ENCODE measurements at regions not wholly inside any gene's neighbourhood (a gene's known extent, or its start where the extent isn't known, plus 50 kb on each side); places are given as distances from the start of the nearest gene placed in this dataset.

DNA sequence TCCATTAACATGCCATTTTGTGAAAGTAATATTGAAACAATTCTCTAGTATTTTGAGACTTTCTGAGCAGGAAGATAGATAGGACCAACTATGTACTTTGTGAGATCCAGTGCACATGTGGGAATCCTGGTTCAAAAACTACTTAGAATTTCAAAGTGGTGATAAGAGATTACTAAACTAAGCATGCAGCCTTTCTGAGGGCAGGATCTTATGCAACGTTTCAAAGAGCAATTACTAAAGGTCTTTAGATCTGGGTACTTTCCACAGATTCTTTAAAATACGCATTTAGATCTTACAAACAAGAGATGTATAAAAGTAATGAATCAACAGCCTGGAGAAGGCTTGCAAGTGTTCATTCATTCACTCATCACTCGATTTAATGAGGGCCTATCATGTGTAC lies 124.4 kb upstream of the TRIB2 start:
- DNase-seq (ENCODE audit: low spot score): no peak

DNA sequence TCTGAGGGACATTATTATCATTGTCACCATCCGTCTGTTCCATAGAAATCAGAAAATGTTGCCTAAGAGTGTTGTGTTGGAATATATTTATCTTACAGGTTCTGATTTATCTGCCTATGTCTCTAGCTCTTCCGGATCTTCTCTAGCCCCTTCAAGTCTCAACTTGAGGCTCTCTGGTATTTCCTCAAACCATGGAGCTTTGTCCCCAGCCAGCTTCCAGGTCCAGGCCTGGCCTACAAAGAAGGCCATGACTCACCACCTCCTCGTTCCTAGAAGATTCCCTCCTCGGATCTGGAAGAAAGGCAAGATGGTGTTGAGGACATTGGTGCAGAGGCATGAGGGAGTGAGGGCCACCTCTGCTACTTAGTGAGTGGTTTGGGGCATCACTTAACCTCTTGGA lies 122.1 kb upstream of the TRIB2 start:
- in situ Hi-C loops (cut with MboI; ENCODE audit: low sequenced_read_pairs, unreplicated experiment): no loop called here
- no peak for DNase-seq (ENCODE audit: low spot score)
- TF ChIP-seq, protein P1, sequence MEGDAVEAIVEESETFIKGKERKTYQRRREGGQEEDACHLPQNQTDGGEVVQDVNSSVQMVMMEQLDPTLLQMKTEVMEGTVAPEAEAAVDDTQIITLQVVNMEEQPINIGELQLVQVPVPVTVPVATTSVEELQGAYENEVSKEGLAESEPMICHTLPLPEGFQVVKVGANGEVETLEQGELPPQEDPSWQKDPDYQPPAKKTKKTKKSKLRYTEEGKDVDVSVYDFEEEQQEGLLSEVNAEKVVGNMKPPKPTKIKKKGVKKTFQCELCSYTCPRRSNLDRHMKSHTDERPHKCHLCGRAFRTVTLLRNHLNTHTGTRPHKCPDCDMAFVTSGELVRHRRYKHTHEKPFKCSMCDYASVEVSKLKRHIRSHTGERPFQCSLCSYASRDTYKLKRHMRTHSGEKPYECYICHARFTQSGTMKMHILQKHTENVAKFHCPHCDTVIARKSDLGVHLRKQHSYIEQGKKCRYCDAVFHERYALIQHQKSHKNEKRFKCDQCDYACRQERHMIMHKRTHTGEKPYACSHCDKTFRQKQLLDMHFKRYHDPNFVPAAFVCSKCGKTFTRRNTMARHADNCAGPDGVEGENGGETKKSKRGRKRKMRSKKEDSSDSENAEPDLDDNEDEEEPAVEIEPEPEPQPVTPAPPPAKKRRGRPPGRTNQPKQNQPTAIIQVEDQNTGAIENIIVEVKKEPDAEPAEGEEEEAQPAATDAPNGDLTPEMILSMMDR (IDR thresholded peaks at IDR 0.05; ENCODE audit: borderline replicate concordance, control extremely low read depth, extremely low read depth, insufficient read depth, missing control alignments): no peak

More for the DNA sequence above, 124.4 kb upstream of the TRIB2 start:
- in situ Hi-C loops (cut with MboI; ENCODE audit: low sequenced_read_pairs, unreplicated experiment): no loop called here
- TF ChIP-seq, protein P1 (IDR thresholded peaks at IDR 0.05; ENCODE audit: borderline replicate concordance, control extremely low read depth, extremely low read depth, insufficient read depth, missing control alignments): no peak

DNA sequence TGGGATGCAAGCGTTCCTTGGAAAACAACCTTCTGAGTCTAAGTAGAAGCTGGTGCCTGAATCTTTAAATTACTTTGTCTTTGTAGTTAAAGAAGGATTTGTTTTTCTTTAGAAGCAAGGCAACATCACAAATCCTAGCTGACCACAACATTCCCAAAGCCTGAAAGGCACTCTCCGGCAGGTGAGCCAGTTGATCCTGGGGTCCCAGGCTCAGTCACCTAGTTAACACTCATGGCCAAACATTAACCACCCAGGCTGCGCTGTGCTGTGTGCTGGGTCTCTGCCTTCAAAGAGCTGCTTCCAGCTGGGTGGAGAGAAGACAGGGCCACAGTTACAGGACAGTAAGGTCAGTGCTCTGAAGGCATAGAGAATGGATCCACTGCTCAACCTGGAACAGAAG lies 120.0 kb upstream of the TRIB2 start:
- TF ChIP-seq, protein P1 (IDR thresholded peaks at IDR 0.05; ENCODE audit: borderline replicate concordance, control extremely low read depth, extremely low read depth, insufficient read depth, missing control alignments): no peak
- DNase-seq (ENCODE audit: low spot score): no peak
- in situ Hi-C loops (cut with MboI; ENCODE audit: low sequenced_read_pairs, unreplicated experiment): no loop called here

DNA sequence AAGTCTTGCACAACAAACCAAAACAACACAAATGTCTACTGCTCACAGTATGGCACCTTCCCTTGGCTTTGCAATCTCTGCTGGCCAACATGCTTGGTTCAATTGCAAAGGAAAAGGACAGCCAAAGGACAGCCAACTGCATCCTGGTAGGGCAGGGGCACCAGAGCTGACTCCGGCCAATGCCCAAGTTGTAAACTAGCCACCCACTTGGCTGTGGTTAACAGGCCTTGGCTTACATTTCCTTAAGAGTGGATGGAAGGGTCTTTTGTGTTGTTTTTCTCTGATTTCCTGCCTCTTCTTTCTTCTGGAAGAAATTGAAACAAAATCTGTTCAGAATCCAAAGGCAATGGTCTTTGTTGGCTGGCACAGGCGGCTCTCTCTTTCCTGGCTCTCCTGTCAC lies 119.1 kb upstream of the TRIB2 start:
- DNase-seq (ENCODE audit: low spot score): no peak
- in situ Hi-C loops (cut with MboI; ENCODE audit: low sequenced_read_pairs, unreplicated experiment): no loop called here

DNA sequence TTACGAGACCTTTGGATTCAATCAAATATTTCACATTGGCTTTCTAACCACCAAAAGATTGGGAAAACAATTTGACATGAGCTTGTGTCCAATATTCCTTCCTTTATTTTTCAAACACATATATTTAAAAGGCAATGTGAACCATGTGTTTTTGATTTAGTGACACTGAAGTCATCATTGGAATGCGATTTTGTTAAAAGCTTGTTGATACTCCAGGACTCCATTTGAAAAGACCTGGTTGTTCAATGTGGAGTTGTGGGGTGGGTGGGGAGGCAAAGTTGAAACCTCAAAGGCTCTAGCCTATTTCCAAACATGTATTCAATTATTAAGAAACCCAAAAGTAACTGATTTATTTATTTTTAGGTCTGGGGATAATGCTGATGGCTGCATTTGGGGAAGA lies 114.1 kb upstream of the TRIB2 start:
- no peak for DNase-seq (ENCODE audit: low spot score)
- TF ChIP-seq, protein P1 (IDR thresholded peaks at IDR 0.05; ENCODE audit: borderline replicate concordance, control extremely low read depth, extremely low read depth, insufficient read depth, missing control alignments): no peak
- in situ Hi-C loops (cut with MboI; ENCODE audit: low sequenced_read_pairs, unreplicated experiment): no loop called here

More for the DNA sequence above, 119.1 kb upstream of the TRIB2 start:
- TF ChIP-seq, protein P1 (IDR thresholded peaks at IDR 0.05; ENCODE audit: borderline replicate concordance, control extremely low read depth, extremely low read depth, insufficient read depth, missing control alignments): no peak

DNA sequence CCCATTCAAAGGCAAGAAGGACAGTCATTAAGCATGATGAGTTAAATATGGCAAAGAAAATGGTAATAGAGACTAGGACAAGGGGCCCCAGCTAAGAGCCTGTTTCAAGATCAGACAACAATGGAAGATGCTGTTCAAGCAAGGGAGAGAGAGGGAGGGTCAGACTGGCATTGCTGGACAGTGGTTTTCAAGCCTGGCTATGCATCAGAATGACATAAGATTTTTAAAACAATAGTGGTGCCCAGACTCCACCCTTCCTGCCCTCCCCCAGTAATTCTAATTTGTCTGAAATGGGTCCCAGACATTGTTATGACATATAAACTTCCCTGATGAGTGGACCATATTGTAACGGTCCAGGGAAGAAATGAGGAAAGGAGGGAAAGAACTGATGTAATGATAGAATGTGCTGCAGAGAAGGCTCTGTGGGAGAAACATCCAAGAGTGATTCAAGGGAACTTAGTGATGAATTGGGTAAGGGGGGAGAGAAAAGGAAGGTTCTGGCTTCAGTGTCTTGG lies 112.9 kb upstream of the TRIB2 start:
- DNase-seq (ENCODE audit: low spot score): no peak
- in situ Hi-C loops (cut with MboI; ENCODE audit: low sequenced_read_pairs, unreplicated experiment): no loop called here
- TF ChIP-seq, protein P1 (IDR thresholded peaks at IDR 0.05; ENCODE audit: borderline replicate concordance, control extremely low read depth, extremely low read depth, insufficient read depth, missing control alignments): no peak

DNA sequence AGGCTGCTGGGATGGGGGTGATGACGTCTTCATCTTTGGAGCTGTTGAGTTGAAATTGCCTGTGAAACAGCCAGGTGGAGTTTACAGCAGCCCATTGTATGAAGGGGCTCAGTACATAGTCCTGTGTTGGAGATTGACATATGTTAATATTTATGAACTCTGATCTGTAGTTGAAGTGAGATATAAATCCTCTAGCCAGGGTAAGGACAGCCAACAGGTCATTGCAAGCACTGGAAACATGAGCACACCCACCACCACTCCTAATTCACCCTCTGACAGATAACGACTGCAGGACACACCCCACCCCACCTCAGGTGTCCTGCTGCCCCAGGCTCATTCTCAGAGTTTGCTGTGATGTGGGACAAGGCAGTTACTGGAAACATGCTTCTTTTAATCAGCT lies 112.4 kb upstream of the TRIB2 start:
- TF ChIP-seq, protein P1 (IDR thresholded peaks at IDR 0.05; ENCODE audit: borderline replicate concordance, control extremely low read depth, extremely low read depth, insufficient read depth, missing control alignments): no peak
- DNase-seq (ENCODE audit: low spot score): no peak
- in situ Hi-C loops (cut with MboI; ENCODE audit: low sequenced_read_pairs, unreplicated experiment): no loop called here

Measured in GM13976 (cell line).